Activated CD8-positive, alpha-beta memory T cell treated with anti-CD3 and anti-CD28 coated beads, Interleukin-2, amount 10 ng/mL, durations not matched to agents 7 days and 5 days (primary cell): ENCODE measurements at regions not wholly inside any gene's neighbourhood (a gene's known extent, or its start where the extent isn't known, plus 50 kb on each side); places are given as distances from the start of the nearest gene placed in this dataset.

Experiments used
- ATAC-seq: fragments of 150-1000 bp; cut with Tn5 transposase; one replicate; pipeline ENCODE4 v1.10.0; 2021; ENCODE audit warnings: moderate library complexity
- CTCF ChIA-PET: fragments of 350-600 bp; sonication (Branson Sonifier 250); formaldehyde crosslinking; loops from one replicate; lab custom pipeline; 2021; ENCODE audit warnings: antibody characterized with exemption; lab: Charles Lee
- DNase-seq: peaks from one replicate; pipeline ENCODE4 v3.0.0-alpha.2; 2020
- H3K27ac Mint-ChIP-seq: one replicate; pipeline ENCODE4 v1.8.0; 2021; ENCODE audit warnings: mild to moderate bottlenecking, mixed read lengths
- H3K27me3 Mint-ChIP-seq: one replicate; pipeline ENCODE4 v1.8.0; 2021; ENCODE audit warnings: mixed read lengths
- H3K36me3 Mint-ChIP-seq: one replicate; pipeline ENCODE4 v1.8.0; 2021; ENCODE audit warnings: mild to moderate bottlenecking, mixed read lengths
- H3K4me1 Mint-ChIP-seq: one replicate; pipeline ENCODE4 v1.8.0; 2021; ENCODE audit warnings: mixed read lengths
- H3K4me3 Mint-ChIP-seq: one replicate; pipeline ENCODE4 v1.8.0; 2021; ENCODE audit warnings: mild to moderate bottlenecking, moderate library complexity, mixed read lengths
- H3K9me3 Mint-ChIP-seq: one replicate; pipeline ENCODE4 v1.8.0; 2022; ENCODE audit warnings: low read depth, mixed read lengths

- H3K27me3 Mint-ChIP-seq: no peaks in the 10 kb centered on the region
- H3K27ac Mint-ChIP-seq: no peak overlapping the region
- H3K4me1 Mint-ChIP-seq: no peaks in the 10 kb centered on the region
- no peak overlapping the region for H3K4me3 Mint-ChIP-seq
- DNase-seq (no peak), ATAC-seq (no peak)
- H3K9me3 Mint-ChIP-seq: no peaks in the 10 kb centered on the region
- no peaks in the 10 kb centered on the region for H3K36me3 Mint-ChIP-seq
- CTCF ChIA-PET: no interaction called here
These were observed 361.4 kb downstream of the EFNB2 start for GRCh38 chr13:106173891-106174610.

DNA sequence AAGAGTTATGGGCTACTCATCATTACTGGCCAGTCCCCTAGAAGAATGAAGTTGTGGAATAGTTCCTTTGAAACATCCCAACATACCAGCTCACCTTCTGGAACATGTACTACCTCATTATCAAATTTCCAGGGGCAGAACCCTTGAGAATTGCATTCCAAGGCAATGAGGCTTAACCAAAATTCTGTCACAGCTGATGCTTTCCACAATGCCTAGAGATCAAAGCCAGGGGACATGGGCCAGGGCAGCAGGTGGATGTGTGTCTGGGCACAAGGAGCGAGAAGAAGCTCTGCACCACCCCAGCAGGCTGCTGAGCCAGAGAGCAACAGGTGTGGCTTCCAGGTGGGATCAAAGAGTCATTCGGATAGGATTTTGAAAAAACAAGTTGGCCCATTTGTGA is 362.1 kb downstream of the EFNB2 start:
- H3K36me3 Mint-ChIP-seq: no peaks in the 10 kb centered on the region
- ATAC-seq: no peak
- no peak overlapping the region for H3K4me3 Mint-ChIP-seq
- H3K9me3 Mint-ChIP-seq: no peaks in the 10 kb centered on the region
- no peaks in the 10 kb centered on the region for H3K4me1 Mint-ChIP-seq
- H3K27ac Mint-ChIP-seq: no peak overlapping the region
- CTCF ChIA-PET: no interaction called here
- DNase-seq: no peak
- H3K27me3 Mint-ChIP-seq: no peaks in the 10 kb centered on the region

DNA sequence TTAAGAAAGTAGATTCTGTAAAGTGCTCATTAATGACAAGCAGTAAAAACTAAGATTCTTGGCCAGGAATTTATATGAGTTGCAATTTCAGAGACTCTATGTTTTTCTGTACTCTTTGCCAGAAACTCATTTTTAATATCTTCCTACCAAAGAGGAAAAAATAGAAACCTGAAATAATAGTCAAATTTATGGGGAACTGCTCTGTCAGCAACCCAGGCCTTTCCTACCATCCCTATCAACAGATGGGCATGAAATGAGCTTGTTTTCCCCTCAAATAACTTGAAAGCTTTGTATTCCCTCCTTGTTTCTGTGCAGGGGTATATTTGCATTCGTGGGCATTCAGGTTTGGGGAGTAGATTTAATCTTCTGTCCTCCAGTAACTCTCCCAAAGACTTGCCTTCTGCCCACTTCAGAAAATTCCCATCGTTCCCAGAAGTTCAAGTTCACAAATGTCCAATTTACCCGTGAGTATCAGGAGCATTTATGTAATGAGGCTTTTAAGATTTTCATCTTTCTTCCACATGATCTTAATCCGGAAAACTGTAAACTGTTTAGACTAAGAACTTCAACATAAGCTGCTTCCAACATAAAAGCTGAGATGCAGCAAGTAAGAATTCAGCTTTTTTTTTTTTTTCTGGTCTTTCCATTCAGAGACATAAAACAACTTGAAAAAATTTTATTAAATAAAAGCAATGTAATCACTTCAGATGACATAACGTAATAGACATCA is 363.1 kb downstream of the EFNB2 start:
- DNase-seq: no peak
- no peaks in the 10 kb centered on the region for H3K36me3 Mint-ChIP-seq
- ATAC-seq: no peak
- H3K9me3 Mint-ChIP-seq: no peaks in the 10 kb centered on the region
- no peak overlapping the region for H3K4me3 Mint-ChIP-seq
- no peaks in the 10 kb centered on the region for H3K27me3 Mint-ChIP-seq
- H3K4me1 Mint-ChIP-seq: no peaks in the 10 kb centered on the region
- CTCF ChIA-PET: no interaction called here
- no peak overlapping the region for H3K27ac Mint-ChIP-seq

GRCh38 chr13:106163426-106163825 is 372.0 kb downstream of the EFNB2 start:
- no peaks in the 10 kb centered on the region for H3K27me3 Mint-ChIP-seq
- no peaks in the 10 kb centered on the region for H3K9me3 Mint-ChIP-seq
- no peak for DNase-seq
- H3K4me1 Mint-ChIP-seq: no peaks in the 10 kb centered on the region
- H3K27ac Mint-ChIP-seq: no peak overlapping the region
- CTCF ChIA-PET: no interaction called here
- no peak overlapping the region for H3K4me3 Mint-ChIP-seq
- H3K36me3 Mint-ChIP-seq: no peaks in the 10 kb centered on the region
- ATAC-seq: no peak

GRCh38 chr13:106161146-106161545 is 374.3 kb downstream of the EFNB2 start:
- no peak overlapping the region for H3K27ac Mint-ChIP-seq
- H3K27me3 Mint-ChIP-seq: no peaks in the 10 kb centered on the region
- ATAC-seq (no peak), DNase-seq (no peak)
- no peak overlapping the region for H3K4me3 Mint-ChIP-seq
- H3K36me3 Mint-ChIP-seq: no peaks in the 10 kb centered on the region
- H3K4me1 Mint-ChIP-seq: no peaks in the 10 kb centered on the region
- no peaks in the 10 kb centered on the region for H3K9me3 Mint-ChIP-seq
- CTCF ChIA-PET: no interaction called here

DNA sequence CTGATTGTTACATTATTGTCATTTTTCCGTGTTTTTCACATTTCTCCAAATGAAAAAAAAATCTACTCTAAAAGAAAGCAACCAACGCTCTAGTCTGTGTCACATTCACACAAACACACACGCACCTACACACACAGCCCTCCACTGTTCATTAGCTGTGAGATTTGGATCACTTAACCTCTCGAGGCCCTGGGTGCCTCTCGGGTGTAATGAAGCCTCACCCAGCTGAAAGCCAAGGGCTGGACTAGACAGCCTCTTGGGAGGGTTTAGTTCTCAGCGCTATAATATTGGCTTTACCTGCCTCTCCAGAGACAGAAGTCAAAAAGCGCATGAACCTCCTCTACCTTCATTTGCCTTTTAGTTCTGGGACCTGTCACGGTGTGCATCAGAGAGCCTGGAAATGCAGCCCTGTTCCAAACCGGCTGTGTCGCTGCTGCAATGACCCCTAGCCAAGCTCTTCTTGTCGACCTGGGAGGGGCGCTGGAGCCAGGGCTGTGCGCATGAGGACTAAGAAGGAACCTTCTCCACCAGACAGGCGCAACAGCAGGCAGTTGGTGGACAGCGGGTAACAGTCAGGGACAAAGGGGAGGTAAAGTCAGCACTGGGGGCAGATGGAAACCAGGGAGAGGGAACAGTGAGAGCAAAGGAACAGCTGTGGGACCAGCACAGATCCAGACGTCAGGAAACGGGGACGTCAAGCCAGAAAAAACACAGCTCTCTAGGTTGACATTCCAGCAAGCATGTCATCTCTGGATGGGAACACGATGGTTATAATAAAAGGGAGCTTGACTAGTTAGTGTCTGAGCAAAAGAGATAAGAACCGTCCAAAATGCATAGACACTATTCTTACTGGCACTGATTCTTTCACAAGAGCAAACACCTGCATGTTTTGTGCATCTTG is 375.9 kb downstream of the EFNB2 start:
- ATAC-seq (no peak), DNase-seq (no peak)
- Mint-ChIP-seq H3K9me3 (no peaks in the 10 kb centered on the region), H3K36me3 (no peaks in the 10 kb centered on the region), H3K27ac (no peak overlapping the region), H3K4me3 (no peak overlapping the region), H3K27me3 (no peaks in the 10 kb centered on the region), H3K4me1 (no peaks in the 10 kb centered on the region)
- CTCF ChIA-PET: no interaction called here

DNA sequence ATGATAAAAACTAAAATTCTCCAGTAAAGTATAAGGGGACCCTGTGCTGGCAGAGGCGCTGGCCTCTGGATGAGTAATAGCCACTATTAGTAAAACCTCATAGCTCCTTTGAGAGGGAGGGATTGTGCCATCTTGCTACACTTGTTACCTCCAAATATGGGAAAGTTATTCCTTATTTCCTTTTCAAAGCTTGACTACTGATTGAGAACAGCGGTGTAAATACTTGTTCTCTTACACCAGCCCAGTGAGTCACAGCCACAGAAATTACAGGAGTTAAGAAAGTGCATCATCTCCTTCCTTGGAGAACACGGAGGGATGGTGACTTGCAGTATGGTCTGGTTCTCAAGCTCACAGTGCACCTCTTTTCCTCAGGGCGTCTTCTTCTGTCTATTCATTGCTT is 379.0 kb downstream of the EFNB2 start:
- no peaks in the 10 kb centered on the region for H3K27me3 Mint-ChIP-seq
- no peak for ATAC-seq
- no peak overlapping the region for H3K27ac Mint-ChIP-seq
- H3K4me3 Mint-ChIP-seq: no peak overlapping the region
- CTCF ChIA-PET: no interaction called here
- no peak for DNase-seq
- no peaks in the 10 kb centered on the region for H3K36me3 Mint-ChIP-seq
- no peaks in the 10 kb centered on the region for H3K9me3 Mint-ChIP-seq
- no peaks in the 10 kb centered on the region for H3K4me1 Mint-ChIP-seq

DNA sequence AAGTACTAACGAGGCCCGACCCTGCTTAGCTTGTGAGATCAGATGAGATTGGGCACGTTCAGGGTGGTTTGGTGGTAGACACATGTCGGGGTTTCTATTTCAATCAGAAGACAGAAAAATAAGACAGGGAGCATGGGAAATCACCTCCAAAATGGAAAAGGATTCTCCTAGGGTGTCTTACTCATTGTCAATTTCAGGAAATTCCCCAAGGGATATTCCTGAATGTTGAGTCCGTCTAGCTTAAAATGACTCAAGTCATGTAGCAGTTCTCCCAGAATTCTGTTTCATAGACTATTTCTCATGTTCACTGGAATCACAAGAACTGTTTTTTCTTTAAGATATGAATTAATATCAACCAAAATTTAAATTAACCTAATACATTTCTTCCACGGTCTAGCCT is 380.1 kb downstream of the EFNB2 start:
- CTCF ChIA-PET: no interaction called here
- no peak for ATAC-seq
- no peak overlapping the region for H3K4me3 Mint-ChIP-seq
- H3K27me3 Mint-ChIP-seq: no peaks in the 10 kb centered on the region
- no peaks in the 10 kb centered on the region for H3K9me3 Mint-ChIP-seq
- DNase-seq: no peak
- no peak overlapping the region for H3K27ac Mint-ChIP-seq
- no peaks in the 10 kb centered on the region for H3K36me3 Mint-ChIP-seq
- no peaks in the 10 kb centered on the region for H3K4me1 Mint-ChIP-seq

- Mint-ChIP-seq H3K9me3 (no peaks in the 10 kb centered on the region), H3K4me3 (no peak overlapping the region), H3K4me1 (no peaks in the 10 kb centered on the region), H3K36me3 (no peaks in the 10 kb centered on the region), H3K27me3 (no peaks in the 10 kb centered on the region), H3K27ac (no peak overlapping the region)
- DNase-seq (no peak), ATAC-seq (no peak)
- CTCF ChIA-PET: no interaction called here
These were observed 381.6 kb downstream of the EFNB2 start for GRCh38 chr13:106153876-106154275.

DNA sequence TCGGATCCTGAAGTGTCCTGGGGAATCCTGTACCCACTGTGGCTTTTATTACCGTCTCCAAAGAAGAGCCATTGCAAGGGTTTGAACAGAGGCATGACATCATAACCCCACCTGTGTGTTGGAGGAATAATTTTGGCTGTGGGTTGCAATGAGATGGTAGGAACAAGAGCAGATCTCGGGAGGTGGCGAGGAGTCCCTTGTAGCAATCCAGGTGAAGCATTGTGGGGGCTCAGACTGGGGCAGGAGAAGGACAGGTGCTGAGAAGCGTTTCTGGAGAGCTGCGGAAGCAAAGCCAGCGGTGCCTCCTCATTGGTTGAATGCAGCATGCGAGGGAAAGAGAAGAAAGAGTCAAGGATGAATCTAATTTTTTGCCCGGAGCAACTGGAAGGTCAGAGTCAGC is 382.4 kb downstream of the EFNB2 start:
- CTCF ChIA-PET: no interaction called here
- no peak for DNase-seq
- Mint-ChIP-seq H3K4me1 (no peaks in the 10 kb centered on the region), H3K9me3 (no peaks in the 10 kb centered on the region), H3K27me3 (no peaks in the 10 kb centered on the region), H3K27ac (no peak overlapping the region), H3K36me3 (no peaks in the 10 kb centered on the region), H3K4me3 (no peak overlapping the region)
- no peak for ATAC-seq

DNA sequence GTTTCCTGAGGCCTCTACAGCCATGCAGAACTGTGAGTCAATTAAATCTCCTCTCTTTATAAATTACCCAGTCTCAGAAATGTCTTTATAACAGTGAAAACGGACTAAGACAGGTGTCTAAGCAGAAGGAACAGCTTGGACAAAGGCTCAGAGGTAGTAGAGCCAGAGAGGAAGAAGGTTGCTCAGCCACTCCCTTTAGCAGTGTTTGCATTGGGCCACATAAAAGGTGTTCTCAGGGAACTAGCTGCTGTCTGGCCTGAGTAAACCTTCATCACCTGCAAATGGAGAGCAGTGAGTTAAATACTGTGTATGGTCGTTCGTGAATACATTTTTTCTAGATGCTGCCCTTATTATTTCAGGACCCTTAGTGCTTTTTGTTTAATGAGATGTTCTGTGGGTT is 383.4 kb downstream of the EFNB2 start:
- Mint-ChIP-seq H3K4me1 (no peaks in the 10 kb centered on the region), H3K27me3 (no peaks in the 10 kb centered on the region), H3K27ac (no peak overlapping the region), H3K36me3 (no peaks in the 10 kb centered on the region), H3K4me3 (no peak overlapping the region), H3K9me3 (no peaks in the 10 kb centered on the region)
- ATAC-seq (no peak), DNase-seq (no peak)
- CTCF ChIA-PET: no interaction called here

GRCh38 chr13:106151056-106151699 is 384.3 kb downstream of the EFNB2 start:
- Mint-ChIP-seq H3K4me3 (no peak overlapping the region), H3K36me3 (no peaks in the 10 kb centered on the region), H3K27ac (no peak overlapping the region), H3K27me3 (no peaks in the 10 kb centered on the region), H3K4me1 (no peaks in the 10 kb centered on the region), H3K9me3 (no peaks in the 10 kb centered on the region)
- ATAC-seq (no peak), DNase-seq (no peak)
- CTCF ChIA-PET: no interaction called here

- no peak overlapping the region for H3K27ac Mint-ChIP-seq
- CTCF ChIA-PET: no interaction called here
- no peaks in the 10 kb centered on the region for H3K36me3 Mint-ChIP-seq
- H3K27me3 Mint-ChIP-seq: no peaks in the 10 kb centered on the region
- H3K4me1 Mint-ChIP-seq: no peaks in the 10 kb centered on the region
- no peak for DNase-seq
- H3K4me3 Mint-ChIP-seq: no peak overlapping the region
- ATAC-seq: no peak
- no peaks in the 10 kb centered on the region for H3K9me3 Mint-ChIP-seq
These were observed 389.2 kb downstream of the EFNB2 start for GRCh38 chr13:106145997-106146864.
